SIG-M5 treated with dmso at 0.1 percent for 504 hours (cell line): ENCODE measurements at regions not wholly inside any gene's neighbourhood (a gene's known extent, or its start where the extent isn't known, plus 50 kb on each side); places are given as distances from the start of the nearest gene placed in this dataset.

Experiments
- DNase-seq: peaks from one replicate; lab custom pipeline; 2025; ENCODE audit not compliant: unreplicated experiment; lab: John Stamatoyannopoulos, UW

GRCh38 chr15:95350908-95351307, 979.6 kb upstream of the NR2F2 start:
- DNase-seq = no peak

GRCh38 chr15:95352631-95353187, 977.8 kb upstream of the NR2F2 start:
- no peak for DNase-seq

GRCh38 chr15:95353512-95353911, 977.0 kb upstream of the NR2F2 start:
- DNase-seq = no peak

- no peak for DNase-seq
These were observed 970.5 kb upstream of the NR2F2 start for GRCh38 chr15:95359966-95360365.

- DNase-seq = no peak
These were observed 968.2 kb upstream of the NR2F2 start for GRCh38 chr15:95362306-95362705.

GRCh38 chr15:95363646-95364045, 966.9 kb upstream of the NR2F2 start:
- no peak for DNase-seq

- peak; percentile 34 for DNase-seq
These were observed 964.9 kb upstream of the NR2F2 start for GRCh38 chr15:95365511-95366107.

- no peak for DNase-seq
These were observed 962.3 kb upstream of the NR2F2 start for GRCh38 chr15:95368191-95368590.

- DNase-seq = no peak
These were observed 961.5 kb upstream of the NR2F2 start for GRCh38 chr15:95368755-95369601.

- no peak for DNase-seq
These were observed 960.2 kb upstream of the NR2F2 start for GRCh38 chr15:95370291-95370690.

GRCh38 chr15:95371664-95372063, 958.8 kb upstream of the NR2F2 start:
- no peak for DNase-seq

GRCh38 chr15:95375281-95375680, 955.2 kb upstream of the NR2F2 start:
- DNase-seq = no peak

- DNase-seq = no peak
These were observed 953.1 kb upstream of the NR2F2 start for GRCh38 chr15:95377258-95377852.

GRCh38 chr15:95394186-95395067, 936.1 kb upstream of the NR2F2 start:
- no peak for DNase-seq

GRCh38 chr15:95400428-95400827, 930.1 kb upstream of the NR2F2 start:
- no peak for DNase-seq

GRCh38 chr15:95401587-95401986, 928.9 kb upstream of the NR2F2 start:
- no peak for DNase-seq

GRCh38 chr15:95405447-95405846, 925.1 kb upstream of the NR2F2 start:
- no peak for DNase-seq

GRCh38 chr15:95407534-95407933, 923.0 kb upstream of the NR2F2 start:
- no peak for DNase-seq

GRCh38 chr15:95409211-95409610, 921.3 kb upstream of the NR2F2 start:
- DNase-seq = no peak

- no peak for DNase-seq
These were observed 920.7 kb upstream of the NR2F2 start for GRCh38 chr15:95409626-95410310.
